Mesenchymal stem cell (in vitro differentiated cells and primary cell): ENCODE measurements at regions not wholly inside any gene's neighbourhood (a gene's known extent, or its start where the extent isn't known, plus 50 kb on each side); places are given as distances from the start of the nearest gene placed in this dataset.

Experiments
- DNase-seq: peaks from one replicate; pipeline ENCODE4 v3.0.0-alpha.2; 2013
- H2AFZ ChIP-seq: one replicate; pipeline ENCODE4 v1.6.1; 2013; ENCODE audit warnings: low read depth, mild to moderate bottlenecking, control low read depth, inconsistent platforms, low read length, moderate library complexity
- H2AK5ac ChIP-seq: 2 replicates; pipeline ENCODE4 v1.6.1; 2013; ENCODE audit warnings: low read length, moderate library complexity, mild to moderate bottlenecking, inconsistent platforms; ENCODE audit not compliant: severe bottlenecking
- H2BK120ac ChIP-seq: one replicate; pipeline ENCODE4 v1.6.1; 2013; ENCODE audit warnings: low read depth, mild to moderate bottlenecking, inconsistent platforms, low read length, moderate library complexity
- H2BK12ac ChIP-seq, 2 experiments: one replicate each; pipeline ENCODE4 v1.6.1; 2013; ENCODE audit warnings: inconsistent platforms in 2 of 2, low read length in 2 of 2, mild to moderate bottlenecking in 2 of 2, moderate library complexity in 2 of 2, control low read depth in 1 of 2
- H2BK15ac ChIP-seq: one replicate; pipeline ENCODE4 v1.6.1; 2013; ENCODE audit warnings: mild to moderate bottlenecking, low read depth, inconsistent platforms; ENCODE audit not compliant: poor library complexity, severe bottlenecking
- H2BK5ac ChIP-seq: 2 replicates; pipeline ENCODE4 v1.6.1; 2013; ENCODE audit warnings: low read depth, mild to moderate bottlenecking, low read length, control low read depth, inconsistent platforms; ENCODE audit not compliant: poor library complexity, severe bottlenecking
- H3K14ac ChIP-seq, 2 experiments: one replicate each; pipeline ENCODE4 v1.6.1; 2013; ENCODE audit warnings: inconsistent platforms in 2 of 2, low read length in 2 of 2, control low read depth in 1 of 2, mild to moderate bottlenecking in 1 of 2, moderate library complexity in 1 of 2
- H3K18ac ChIP-seq, 2 experiments: one replicate each; pipeline ENCODE4 v1.6.1; 2013; ENCODE audit warnings: inconsistent platforms in 2 of 2, low read length in 2 of 2, control low read depth in 1 of 2, low read depth in 1 of 2, mild to moderate bottlenecking in 1 of 2
- H3K23ac ChIP-seq, 2 experiments: one replicate each; pipeline ENCODE4 v1.6.1; 2013; ENCODE audit warnings: inconsistent platforms in 2 of 2, low read length in 2 of 2, mild to moderate bottlenecking in 2 of 2, moderate library complexity in 2 of 2, control low read depth in 1 of 2
- H3K27ac ChIP-seq: 2 replicates; pipeline ENCODE4 v1.5.1; 2013; ENCODE audit warnings: mild to moderate bottlenecking, moderate library complexity, low read length, control low read depth, inconsistent platforms; ENCODE audit not compliant: poor library complexity, severe bottlenecking
- H3K27me3 ChIP-seq, 2 experiments: 2 replicates each; pipeline versions ENCODE4 v1.6.1 to v1.7.0; 2013; ENCODE audit warnings: low read length in 2 of 2, mild to moderate bottlenecking in 2 of 2, moderate library complexity in 2 of 2, control low read depth in 1 of 2, inconsistent platforms in 1 of 2; ENCODE audit not compliant: control insufficient read depth in 1 of 2, insufficient read depth in 1 of 2
- H3K36me3 ChIP-seq, 2 experiments: 2 replicates each; pipeline versions ENCODE4 v1.6.1 to v1.7.0; 2013; ENCODE audit warnings: low read length in 2 of 2, control low read depth in 1 of 2, inconsistent platforms in 1 of 2, low read depth in 1 of 2, mild to moderate bottlenecking in 1 of 2; ENCODE audit not compliant: insufficient read depth in 2 of 2, control insufficient read depth in 1 of 2
- H3K4ac ChIP-seq, 2 experiments: one replicate each; pipeline ENCODE4 v1.6.1; 2013; ENCODE audit warnings: inconsistent platforms in 2 of 2, low read length in 2 of 2, mild to moderate bottlenecking in 2 of 2, moderate library complexity in 2 of 2, control low read depth in 1 of 2, low read depth in 1 of 2
- H3K4me1 ChIP-seq: 2 replicates; pipeline ENCODE4 v1.6.1; 2013; ENCODE audit warnings: low read depth, low read length, control low read depth; ENCODE audit not compliant: control insufficient read depth, insufficient read depth
- H3K4me2 ChIP-seq: 2 replicates; pipeline ENCODE4 v1.6.1; 2013; ENCODE audit warnings: low read length, mild to moderate bottlenecking, inconsistent platforms; ENCODE audit not compliant: poor library complexity, severe bottlenecking
- H3K4me3 ChIP-seq, 2 experiments: 2 replicates each; pipeline versions ENCODE4 v1.5.1 to v1.7.0; 2013; ENCODE audit warnings: low read length in 2 of 2, mild to moderate bottlenecking in 2 of 2, control low read depth in 1 of 2, low read depth in 1 of 2; ENCODE audit not compliant: insufficient read depth in 1 of 2
- H3K79me1 ChIP-seq: replicated peaks from 2 replicates; pipeline ENCODE4 v1.6.1; 2013; ENCODE audit warnings: mild to moderate bottlenecking, control low read depth, low read length, inconsistent platforms; ENCODE audit not compliant: poor library complexity, severe bottlenecking
- H3K9ac ChIP-seq: 2 replicates; pipeline ENCODE4 v1.7.0; 2013; ENCODE audit warnings: mild to moderate bottlenecking, low read length, moderate library complexity
- H3K9me3 ChIP-seq: 2 replicates; pipeline ENCODE4 v1.7.0; 2013; ENCODE audit warnings: mild to moderate bottlenecking, low read length; ENCODE audit not compliant: control insufficient read depth
- H4K8ac ChIP-seq: one replicate; pipeline ENCODE4 v1.6.1; 2013; ENCODE audit warnings: inconsistent platforms, mild to moderate bottlenecking, low read length, moderate library complexity
- H4K91ac ChIP-seq: one replicate; pipeline ENCODE4 v1.6.1; 2013; ENCODE audit warnings: mild to moderate bottlenecking, low read length, inconsistent platforms
- WGBS: methylation state at CpG from one replicate; pipeline ENCODE4 v1.1.7; 2013; ENCODE audit warnings: mixed read lengths; 5-methylcytosine and 5-hydroxymethylcytosine counted together

DNA sequence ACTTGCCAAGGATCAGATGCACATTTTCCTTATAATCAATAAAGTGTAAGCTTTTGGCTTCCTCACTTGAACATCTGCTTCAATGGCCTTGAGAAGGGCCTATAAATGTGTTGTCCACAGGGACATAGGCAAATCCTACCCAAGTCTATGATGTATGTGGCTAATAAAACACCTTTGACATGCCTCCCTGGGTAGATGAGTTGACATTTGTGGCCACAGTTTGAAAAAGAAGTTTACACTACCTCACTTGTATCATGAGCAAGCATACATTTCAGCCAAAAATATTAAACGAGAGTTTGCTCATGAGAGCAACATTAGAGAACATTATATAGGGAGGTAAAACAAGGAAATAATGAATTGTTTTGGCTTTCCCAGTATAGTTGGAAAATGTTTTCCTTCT, 1067.7 kb downstream of the C4orf33 start:
- Histone ChIP-seq H2AFZ (no peak overlapping the region), H2BK120ac (no peak overlapping the region), H3K27ac (no peak overlapping the region), H4K91ac (no peak overlapping the region), H2BK5ac (no peak overlapping the region), H3K9me3 (no peaks in the 10 kb centered on the region), H3K14ac (no peak overlapping the region), H3K23ac (no peak overlapping the region), H2AK5ac (no peak overlapping the region), H3K4me1 (no peaks in the 10 kb centered on the region), H3K9ac (no peak overlapping the region), H3K4ac (no peak overlapping the region), H3K36me3 (no peaks in the 10 kb centered on the region), H2BK12ac (no peak overlapping the region), H3K4me3 (no peak overlapping the region), H3K18ac (no peak overlapping the region), H2BK15ac (no peak overlapping the region), H3K27me3 (no peaks in the 10 kb centered on the region), H3K4me2 (no peak overlapping the region), H3K79me1 (no peaks in the 10 kb centered on the region), H4K8ac (no peak overlapping the region)
- DNase-seq = no peak
- WGBS = no CpG with 5 or more reads among the region's 1 CpG

- H2AFZ ChIP-seq = no peak overlapping the region
- no peak overlapping the region for H3K4ac ChIP-seq
- H2BK120ac ChIP-seq = no peak overlapping the region
- no CpG with 5 or more reads among the region's 1 CpG for WGBS
- no peak overlapping the region for H3K23ac ChIP-seq
- no peak overlapping the region for H3K4me3 ChIP-seq
- H2BK15ac ChIP-seq = no peak overlapping the region
- H3K27me3 ChIP-seq = no peaks in the 10 kb centered on the region
- no peak overlapping the region for H4K91ac ChIP-seq
- H3K27ac ChIP-seq = no peak overlapping the region
- H4K8ac ChIP-seq = no peak overlapping the region
- H2BK5ac ChIP-seq = no peak overlapping the region
- H3K18ac ChIP-seq = no peak overlapping the region
- no peak overlapping the region for H3K9ac ChIP-seq
- H2BK12ac ChIP-seq = no peak overlapping the region
- no peaks in the 10 kb centered on the region for H3K36me3 ChIP-seq
- H3K9me3 ChIP-seq = no peaks in the 10 kb centered on the region
- no peak overlapping the region for H3K4me2 ChIP-seq
- H3K14ac ChIP-seq = no peak overlapping the region
- no peak for DNase-seq
- no peaks in the 10 kb centered on the region for H3K79me1 ChIP-seq
- no peak overlapping the region for H2AK5ac ChIP-seq
- no peaks in the 10 kb centered on the region for H3K4me1 ChIP-seq
Observed at GRCh38 chr4:130165381-130165780, 1069.4 kb downstream of the C4orf33 start.

DNA sequence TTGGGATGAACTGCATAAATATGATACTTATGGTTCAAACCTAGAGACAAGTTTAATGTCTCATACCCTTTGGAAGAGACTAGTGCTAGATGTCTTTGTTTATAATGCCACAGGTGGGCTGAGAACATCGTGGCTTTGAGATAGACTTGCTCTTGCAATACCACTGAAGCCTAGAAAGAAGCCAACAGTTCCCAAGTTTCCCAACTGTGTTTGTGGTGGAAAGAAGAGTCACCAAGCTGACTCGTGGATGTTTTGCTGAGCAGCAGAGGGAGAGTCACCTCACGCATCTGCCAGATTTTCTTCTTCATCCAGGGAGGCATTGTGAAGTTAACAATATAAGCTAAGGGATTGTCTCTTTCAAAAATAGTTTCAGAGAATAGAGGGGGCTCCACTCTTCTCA, 1076.2 kb downstream of the C4orf33 start:
- H2BK15ac ChIP-seq = no peak overlapping the region

GRCh38 chr4:130178106-130178505, 1082.2 kb downstream of the C4orf33 start:
- no peaks in the 10 kb centered on the region for H3K4me1 ChIP-seq
- no peak overlapping the region for H2BK120ac ChIP-seq
- H3K4me2 ChIP-seq = no peak overlapping the region
- no peak overlapping the region for H3K9ac ChIP-seq
- no peak overlapping the region for H3K18ac ChIP-seq
- no peak for DNase-seq
- H3K79me1 ChIP-seq = no peaks in the 10 kb centered on the region
- H4K8ac ChIP-seq = no peak overlapping the region
- no peak overlapping the region for H4K91ac ChIP-seq
- H3K27ac ChIP-seq = no peak overlapping the region
- no peaks in the 10 kb centered on the region for H3K36me3 ChIP-seq
- no peak overlapping the region for H3K4me3 ChIP-seq
- H2BK12ac ChIP-seq = no peak overlapping the region
- H2AFZ ChIP-seq = no peak overlapping the region
- H3K9me3 ChIP-seq = no peaks in the 10 kb centered on the region
- no peak overlapping the region for H2AK5ac ChIP-seq
- H3K14ac ChIP-seq = no peak overlapping the region
- H2BK15ac ChIP-seq = no peak overlapping the region
- H2BK5ac ChIP-seq = no peak overlapping the region
- H3K23ac ChIP-seq = no peak overlapping the region
- no peaks in the 10 kb centered on the region for H3K27me3 ChIP-seq
- no peak overlapping the region for H3K4ac ChIP-seq

More for the DNA sequence above, 1076.2 kb downstream of the C4orf33 start:
- H3K23ac ChIP-seq = no peak overlapping the region
- no peak overlapping the region for H3K14ac ChIP-seq
- H2BK5ac ChIP-seq = no peak overlapping the region
- H2AFZ ChIP-seq = no peak overlapping the region
- H3K4ac ChIP-seq = no peak overlapping the region
- DNase-seq = no peak
- H3K27ac ChIP-seq = no peak overlapping the region
- no peak overlapping the region for H2BK12ac ChIP-seq
- no peak overlapping the region for H2AK5ac ChIP-seq
- H3K4me3 ChIP-seq = no peak overlapping the region
- no peak overlapping the region for H3K9ac ChIP-seq
- 34% methylated on average over 2 of the region's 3 CpGs for WGBS
- no peaks in the 10 kb centered on the region for H3K9me3 ChIP-seq
- H3K36me3 ChIP-seq = no peaks in the 10 kb centered on the region
- H3K79me1 ChIP-seq = no peaks in the 10 kb centered on the region
- H2BK120ac ChIP-seq = no peak overlapping the region
- H3K4me1 ChIP-seq = no peaks in the 10 kb centered on the region
- H4K8ac ChIP-seq = no peak overlapping the region
- H3K4me2 ChIP-seq = no peak overlapping the region
- no peak overlapping the region for H3K18ac ChIP-seq
- no peaks in the 10 kb centered on the region for H3K27me3 ChIP-seq
- H4K91ac ChIP-seq = no peak overlapping the region
